Fibroblast of lung (primary cell): ENCODE measurements at regions not wholly inside any gene's neighbourhood (a gene's known extent, or its start where the extent isn't known, plus 50 kb on each side); places are given as distances from the start of the nearest gene placed in this dataset.

Experiments used
- EZH2 ChIP-seq: IDR thresholded peaks from 2 replicates; pipeline ENCODE4 v1.5.1; 2012; ENCODE audit warnings: low read length, control low read depth, mild to moderate bottlenecking; ENCODE audit errors: missing control alignments
- TF ChIP-seq, protein P1 (sequence below), 2 donors: IDR thresholded peaks in 1 of 2; conservative IDR thresholded peaks in 1 of 2; 1 replicate in 1 of 2; 2 replicates in 1 of 2; pipeline ENCODE4 v1.5.1; 2011 to 2012; ENCODE audit warnings: low read length in 2 of 2, control low read depth in 1 of 2, inconsistent platforms in 1 of 2, low read depth in 1 of 2, mild to moderate bottlenecking in 1 of 2

- no peak for TF ChIP-seq EZH2
- TF ChIP-seq, protein P1, sequence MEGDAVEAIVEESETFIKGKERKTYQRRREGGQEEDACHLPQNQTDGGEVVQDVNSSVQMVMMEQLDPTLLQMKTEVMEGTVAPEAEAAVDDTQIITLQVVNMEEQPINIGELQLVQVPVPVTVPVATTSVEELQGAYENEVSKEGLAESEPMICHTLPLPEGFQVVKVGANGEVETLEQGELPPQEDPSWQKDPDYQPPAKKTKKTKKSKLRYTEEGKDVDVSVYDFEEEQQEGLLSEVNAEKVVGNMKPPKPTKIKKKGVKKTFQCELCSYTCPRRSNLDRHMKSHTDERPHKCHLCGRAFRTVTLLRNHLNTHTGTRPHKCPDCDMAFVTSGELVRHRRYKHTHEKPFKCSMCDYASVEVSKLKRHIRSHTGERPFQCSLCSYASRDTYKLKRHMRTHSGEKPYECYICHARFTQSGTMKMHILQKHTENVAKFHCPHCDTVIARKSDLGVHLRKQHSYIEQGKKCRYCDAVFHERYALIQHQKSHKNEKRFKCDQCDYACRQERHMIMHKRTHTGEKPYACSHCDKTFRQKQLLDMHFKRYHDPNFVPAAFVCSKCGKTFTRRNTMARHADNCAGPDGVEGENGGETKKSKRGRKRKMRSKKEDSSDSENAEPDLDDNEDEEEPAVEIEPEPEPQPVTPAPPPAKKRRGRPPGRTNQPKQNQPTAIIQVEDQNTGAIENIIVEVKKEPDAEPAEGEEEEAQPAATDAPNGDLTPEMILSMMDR (conservative IDR thresholded peaks at IDR 0.05 in 1 of 2, IDR thresholded peaks at IDR 0.05 in 1 of 2; ENCODE audit: low read depth in 1 of 2, low read length in 2 of 2) = no peak
These were observed 561.1 kb upstream of the ZP4 start for GRCh38 chr1:238451781-238452310.
